Uterus (tissue), 2 donors: ENCODE measurements at regions not wholly inside any gene's neighbourhood (a gene's known extent, or its start where the extent isn't known, plus 50 kb on each side); places are given as distances from the start of the nearest gene placed in this dataset.

Experiments
- CTCF ChIP-seq, 4 experiments: fragments of 200-600 bp in 2 of 4; fragments of 450-650 bp in 2 of 4; sonication (generic) in 2 of 4; IDR thresholded peaks; one replicate each; pipeline ENCODE4 v1.5.1; 2016 to 2019; ENCODE audit warnings: antibody characterized with exemption in 4 of 4, mild to moderate bottlenecking in 2 of 4, moderate library complexity in 1 of 4
- POLR2A ChIP-seq, 2 donors: fragments of 450-650 bp; IDR thresholded peaks; one replicate each; pipeline ENCODE4 v1.6.1; 2016; ENCODE audit warnings: antibody characterized with exemption in 2 of 2, mild to moderate bottlenecking in 1 of 2, moderate library complexity in 1 of 2

DNA sequence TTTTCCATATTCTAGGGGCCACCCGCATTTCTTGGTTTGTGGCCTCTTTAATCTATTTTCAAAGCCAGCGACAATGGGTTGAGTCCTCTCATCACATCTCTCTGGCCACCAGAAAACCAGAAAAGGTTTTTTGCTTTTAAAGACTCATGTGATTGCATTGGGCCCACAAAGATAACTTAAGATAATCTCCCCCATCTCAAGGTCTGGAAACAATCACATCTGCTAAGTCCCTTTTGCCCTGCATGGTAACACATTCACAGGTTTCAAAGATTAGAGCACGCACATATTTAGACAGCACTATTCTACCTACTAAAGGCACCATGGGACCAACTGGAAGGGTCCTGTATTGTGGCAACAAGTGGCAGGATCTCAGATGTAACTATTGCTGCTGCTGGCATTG lies 147.0 kb upstream of the MIR17HG start:
- TF ChIP-seq CTCF (IDR thresholded peaks at IDR 0.05) = no peak
- no peak for TF ChIP-seq POLR2A (IDR thresholded peaks at IDR 0.05)
